Middle frontal gyrus (tissue), 1 donor: ENCODE measurements at regions not wholly inside any gene's neighbourhood (a gene's known extent, or its start where the extent isn't known, plus 50 kb on each side); places are given as distances from the start of the nearest gene placed in this dataset.

Source experiments
- DNase-seq: peaks from one replicate; pipeline ENCODE4 v3.0.0-alpha.2; 2015; ENCODE audit warnings: low spot score; ENCODE audit errors: extremely low spot score

GRCh38 chr11:111039982-111040381, 205.5 kb upstream of the POU2AF2 start:
- DNase-seq, result no peak

DNA sequence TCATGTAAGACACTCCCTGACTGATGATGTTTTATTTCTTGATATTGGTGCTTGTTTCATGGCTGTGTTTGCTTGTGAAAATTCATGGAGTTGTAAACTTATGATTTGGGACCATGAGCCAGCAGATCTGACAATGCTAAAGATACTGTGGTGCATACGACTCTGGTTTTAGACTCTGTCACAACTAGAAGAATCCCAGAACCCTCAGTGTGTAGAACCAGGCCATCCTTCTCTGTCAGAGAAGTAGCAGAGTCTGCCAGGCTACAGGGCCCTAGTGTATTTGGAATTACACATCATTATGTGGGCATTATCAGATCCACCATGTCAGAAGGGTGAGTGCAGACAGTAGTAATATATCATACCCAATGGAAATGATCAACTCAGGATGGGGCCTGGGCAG, 209.8 kb upstream of the POU2AF2 start:
- DNase-seq, result no peak

GRCh38 chr11:111026241-111026640, 219.3 kb upstream of the POU2AF2 start:
- no peak for DNase-seq

DNA sequence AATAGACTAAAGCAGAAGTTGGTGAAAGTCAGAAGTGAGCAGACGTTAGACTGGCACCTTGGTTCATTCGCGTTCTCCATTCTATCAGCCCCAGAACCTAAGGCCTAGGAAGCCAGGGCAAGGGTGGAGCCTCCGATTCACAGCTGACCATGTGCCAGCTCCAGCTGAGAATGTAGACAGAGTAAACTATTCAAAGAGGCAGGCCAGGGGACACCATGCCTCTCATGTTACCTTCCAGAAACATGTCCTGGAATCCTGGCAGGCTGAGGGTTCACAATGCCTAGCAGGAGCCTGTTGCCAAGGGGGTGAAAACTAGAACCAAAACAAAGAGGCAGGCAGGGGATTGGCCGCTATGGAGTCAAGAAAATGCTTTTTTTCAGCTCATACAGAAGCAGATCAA, 224.4 kb upstream of the POU2AF2 start:
- no peak for DNase-seq

- DNase-seq, result no peak
Measured at GRCh38 chr11:111019871-111020670, 225.5 kb upstream of the POU2AF2 start.

DNA sequence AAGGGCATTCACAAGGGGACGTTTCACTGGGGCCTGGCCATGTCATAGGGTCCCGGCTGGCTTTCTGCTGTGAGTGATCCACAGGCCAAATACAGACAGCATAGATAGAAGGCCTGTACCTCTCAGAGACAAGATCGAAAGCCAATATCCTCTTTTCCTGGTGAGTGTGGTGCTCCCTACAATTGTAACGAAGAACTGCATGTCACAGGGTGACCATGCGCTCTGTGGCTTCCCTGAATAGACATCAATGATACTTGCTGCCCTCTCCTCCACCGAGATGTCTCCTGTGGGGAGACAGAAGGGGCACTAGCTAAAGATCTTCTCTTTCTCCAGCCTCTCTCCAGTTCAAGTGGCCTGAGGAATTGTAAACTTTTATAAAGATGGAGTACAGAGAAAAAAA, 226.1 kb upstream of the POU2AF2 start:
- DNase-seq, result no peak

GRCh38 chr11:111018566-111018965, 227.0 kb upstream of the POU2AF2 start:
- DNase-seq, result no peak

DNA sequence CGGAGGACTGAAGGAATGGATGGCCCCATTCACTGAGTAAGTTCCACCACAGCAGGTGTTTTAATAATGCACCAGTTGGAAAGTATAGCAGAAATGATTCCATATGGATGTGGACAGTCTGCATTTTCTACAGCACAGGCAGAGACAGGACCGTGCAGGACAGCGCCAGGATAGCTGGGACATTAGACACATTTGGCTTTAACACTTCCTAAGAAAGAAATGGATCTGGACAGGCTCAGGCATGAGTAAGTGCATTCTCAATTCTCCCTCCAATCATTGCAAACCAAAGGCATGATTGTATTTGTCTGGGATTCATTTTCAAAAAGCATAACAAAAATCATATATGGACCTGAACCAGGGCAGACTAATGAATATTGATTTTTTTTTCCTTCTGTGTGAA, 233.0 kb upstream of the POU2AF2 start:
- DNase-seq, result no peak

DNA sequence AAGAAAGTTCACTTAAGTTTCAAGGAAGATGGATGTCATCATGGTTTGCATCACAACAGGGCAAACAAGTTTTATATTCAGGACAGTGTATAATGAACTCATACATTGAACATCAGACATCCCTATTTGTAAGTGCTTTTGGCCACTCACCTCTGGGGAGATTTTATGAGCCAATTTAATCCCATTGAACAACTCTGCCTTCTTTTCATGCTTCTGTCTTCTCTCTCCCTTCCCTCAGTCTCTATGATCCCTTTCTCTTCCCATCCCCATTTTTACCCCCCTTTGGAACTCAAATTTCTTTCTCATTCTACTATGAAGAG, 234.3 kb upstream of the POU2AF2 start:
- no peak for DNase-seq

- no peak for DNase-seq
Measured at GRCh38 chr11:111010391-111011274, 234.9 kb upstream of the POU2AF2 start.

DNA sequence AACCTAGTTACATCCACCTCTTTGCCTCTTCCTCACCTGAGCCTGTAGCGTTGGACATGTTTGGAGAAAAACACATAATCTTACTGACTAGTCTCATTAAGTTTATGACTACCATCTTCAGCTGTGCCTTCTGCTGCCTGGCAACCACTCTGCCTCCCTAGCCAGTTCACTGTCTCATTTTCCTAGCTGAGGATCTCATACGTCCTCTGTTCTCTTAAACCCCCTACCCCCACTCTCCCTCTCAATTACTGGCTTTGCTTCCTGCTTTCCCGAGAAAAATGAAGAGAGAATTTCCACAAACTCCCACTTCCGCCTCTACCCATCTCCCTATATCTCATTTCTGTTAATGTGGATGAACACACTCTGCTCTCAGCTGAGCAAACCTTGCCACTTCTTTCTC, 239.3 kb upstream of the POU2AF2 start:
- no peak for DNase-seq

DNA sequence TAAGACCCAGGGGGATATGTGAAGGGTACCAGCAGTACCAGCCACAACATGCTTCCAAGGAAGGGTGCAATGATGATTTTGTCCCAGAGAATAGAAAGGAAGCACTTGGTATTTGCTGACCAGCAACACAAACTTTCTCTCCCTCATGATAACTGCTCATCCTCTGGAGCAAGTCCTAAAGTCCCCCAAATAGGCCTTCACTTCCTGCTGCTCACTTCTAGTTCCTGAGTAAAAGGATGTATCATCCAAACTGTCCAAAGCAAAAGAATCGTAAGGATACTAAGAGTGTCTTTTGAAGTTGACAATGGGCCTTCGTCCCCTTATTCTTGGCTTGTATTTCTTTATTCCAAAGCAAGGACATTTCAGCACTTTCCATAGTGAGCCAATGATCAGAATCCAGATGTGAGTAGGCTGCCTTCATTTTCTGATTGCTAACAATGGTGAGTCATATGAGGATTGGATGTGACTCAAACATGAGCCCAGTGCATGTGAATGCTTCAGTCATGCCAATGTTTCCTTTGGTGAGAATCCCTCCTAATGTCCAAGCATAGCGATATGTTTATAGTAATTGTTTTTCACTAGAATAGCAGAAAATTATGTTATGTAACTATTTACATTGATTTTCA, 243.4 kb upstream of the POU2AF2 start:
- DNase-seq, result no peak

DNA sequence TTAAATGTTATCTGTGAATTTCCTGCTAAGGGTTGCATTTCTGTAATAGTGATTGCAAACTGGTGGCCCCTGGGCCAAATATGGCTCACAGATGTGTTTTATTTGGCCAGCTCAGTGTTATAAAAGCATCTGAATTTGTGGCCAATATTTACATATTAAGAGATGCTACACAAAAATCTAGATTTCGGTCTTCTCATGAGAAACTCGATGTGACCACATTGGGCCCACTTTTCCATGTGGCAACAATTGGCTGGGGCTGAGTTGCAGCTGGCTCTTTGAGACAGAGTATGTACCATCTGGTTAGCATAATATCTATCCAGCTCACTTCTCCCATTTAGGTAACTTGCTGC, 244.5 kb upstream of the POU2AF2 start:
- no peak for DNase-seq

- DNase-seq, result no peak
Measured at GRCh38 chr11:111000400-111001080, 245.0 kb upstream of the POU2AF2 start.

DNA sequence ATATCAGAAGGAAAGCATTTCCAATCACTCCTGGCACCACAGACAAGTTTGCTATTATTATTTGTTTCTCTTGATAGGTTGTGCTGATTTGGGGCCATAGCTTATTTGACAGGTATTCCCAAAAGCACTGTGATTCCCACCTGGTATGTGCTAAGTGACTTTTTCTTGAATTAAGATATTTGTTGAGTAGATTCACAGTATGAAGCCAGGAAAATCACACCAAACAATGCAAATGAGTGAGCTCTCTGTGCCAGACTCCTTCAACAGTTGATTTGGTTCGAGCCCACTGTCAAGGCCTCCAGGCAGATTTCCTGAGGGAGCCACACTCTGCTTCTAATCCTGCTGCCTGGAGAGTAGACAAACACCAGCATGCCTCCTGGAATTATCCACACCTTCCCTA, 253.0 kb upstream of the POU2AF2 start:
- DNase-seq, result no peak

DNA sequence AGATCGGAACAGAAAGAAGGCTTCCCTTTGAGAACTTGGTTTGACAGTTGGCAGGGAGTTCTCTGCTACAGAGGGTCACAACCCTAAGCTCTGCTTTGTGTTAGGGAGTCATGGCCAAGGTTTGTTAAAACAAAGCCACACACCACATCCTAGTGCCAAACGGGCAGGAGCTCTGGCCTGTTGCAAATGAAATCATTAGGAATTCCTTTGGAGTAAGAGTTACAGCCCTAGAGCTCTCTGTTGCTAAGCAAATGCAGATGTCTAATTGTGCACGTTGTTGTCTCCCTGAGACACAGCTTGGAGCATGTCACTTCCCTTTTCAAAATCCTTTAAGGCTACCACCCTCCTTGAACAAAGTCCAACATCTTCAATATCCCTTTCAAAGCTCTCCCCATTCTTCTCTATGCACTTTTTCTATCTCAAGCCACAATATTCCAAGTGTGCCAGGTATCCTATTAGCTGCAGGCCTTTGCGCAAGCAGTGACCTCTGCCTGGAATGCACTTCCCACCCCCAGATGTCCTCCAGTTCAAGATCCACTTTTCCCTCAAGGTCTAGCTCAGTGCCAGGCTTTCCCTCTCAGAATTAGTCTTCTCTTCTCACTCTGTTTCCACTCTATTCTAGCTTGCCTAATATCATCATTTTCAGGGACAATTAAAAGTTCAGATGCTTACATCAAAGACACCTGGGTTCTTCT, 253.7 kb upstream of the POU2AF2 start:
- DNase-seq, result no peak

GRCh38 chr11:110990311-110990710, 255.2 kb upstream of the POU2AF2 start:
- no peak for DNase-seq

DNA sequence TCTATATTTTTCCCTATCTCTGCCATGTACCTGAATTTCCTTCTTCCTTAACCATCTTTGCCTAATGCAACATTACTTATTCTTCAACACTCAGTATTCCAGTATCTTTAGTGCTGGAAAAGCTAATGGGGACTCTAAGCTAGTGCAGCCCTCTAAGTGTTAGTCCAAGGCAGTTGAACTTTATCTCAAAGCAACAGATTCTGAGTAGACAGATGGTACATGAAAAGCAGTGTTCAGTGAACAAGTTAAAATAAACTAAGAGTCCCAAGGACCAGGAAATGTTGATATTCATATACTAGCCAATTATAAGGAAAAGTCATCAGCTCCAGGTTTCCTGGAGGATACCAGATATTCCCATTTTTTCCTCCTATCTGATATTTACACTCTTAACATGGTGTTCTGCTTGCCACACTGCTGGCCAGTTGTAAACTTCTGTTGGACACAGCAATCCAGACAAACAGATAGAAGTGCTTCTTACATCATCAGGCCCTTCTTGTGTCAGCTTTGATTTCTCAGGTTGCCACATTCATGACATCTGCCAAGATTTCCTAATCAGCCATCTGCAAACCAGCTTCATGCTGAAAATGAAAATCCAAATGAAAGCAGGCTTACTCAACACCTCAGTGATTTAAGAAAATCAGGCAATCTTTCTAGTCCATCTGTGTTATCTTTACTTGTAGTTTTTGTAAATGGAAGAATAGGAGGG, 255.9 kb upstream of the POU2AF2 start:
- DNase-seq, result no peak

GRCh38 chr11:110988671-110989070, 256.9 kb upstream of the POU2AF2 start:
- no peak for DNase-seq

GRCh38 chr11:110986016-110986415, 259.5 kb upstream of the POU2AF2 start:
- no peak for DNase-seq

- DNase-seq, result no peak
Measured at GRCh38 chr11:110985547-110985946, 260.0 kb upstream of the POU2AF2 start.
